GM18499 (cell line): ENCODE measurements at regions not wholly inside any gene's neighbourhood (a gene's known extent, or its start where the extent isn't known, plus 50 kb on each side); places are given as distances from the start of the nearest gene placed in this dataset.

Experiments
- ATAC-seq: cut with Tn5 transposase; IDR thresholded peaks from one replicate; pipeline ENCODE4 v1.9.1; 2021; ENCODE audit warnings: moderate number of reproducible peaks; ENCODE audit not compliant: insufficient read depth, unreplicated experiment

DNA sequence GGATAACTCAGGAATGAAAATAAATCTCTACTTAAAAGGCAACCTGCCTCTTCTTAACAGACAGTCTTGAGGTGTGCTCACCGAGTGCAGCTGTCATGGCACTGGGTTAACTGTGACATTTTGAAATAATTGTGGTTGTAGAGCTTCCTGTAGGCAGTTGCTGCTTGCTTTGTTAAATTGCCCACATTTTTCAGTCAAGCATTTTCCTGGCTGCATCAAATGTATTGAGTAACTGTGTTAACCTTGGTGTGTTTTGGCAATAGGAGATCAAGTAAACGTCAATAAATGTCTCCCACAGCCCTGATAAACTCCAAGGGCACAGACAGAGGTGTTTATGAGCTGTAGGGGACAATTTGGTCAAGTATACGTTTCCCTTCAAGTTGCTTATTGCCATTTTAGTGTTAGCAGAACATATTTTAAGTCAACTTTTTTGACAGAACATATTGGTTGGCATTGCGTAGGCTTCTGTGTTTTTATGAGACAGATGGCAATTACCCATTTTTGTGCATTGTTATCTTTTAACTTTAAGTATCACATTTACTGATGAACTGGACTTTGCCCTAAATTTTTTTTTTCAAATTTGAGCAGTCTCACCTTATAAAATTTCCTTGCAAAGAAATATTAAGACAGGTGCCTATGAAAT lies 527.4 kb downstream of the C4orf33 start:
- no peak for ATAC-seq

- ATAC-seq = peak; percentile 61
These were observed 545.2 kb downstream of the C4orf33 start for GRCh38 chr4:129641179-129641578.

GRCh38 chr4:129645461-129645860 lies 549.5 kb downstream of the C4orf33 start:
- no peak for ATAC-seq

DNA sequence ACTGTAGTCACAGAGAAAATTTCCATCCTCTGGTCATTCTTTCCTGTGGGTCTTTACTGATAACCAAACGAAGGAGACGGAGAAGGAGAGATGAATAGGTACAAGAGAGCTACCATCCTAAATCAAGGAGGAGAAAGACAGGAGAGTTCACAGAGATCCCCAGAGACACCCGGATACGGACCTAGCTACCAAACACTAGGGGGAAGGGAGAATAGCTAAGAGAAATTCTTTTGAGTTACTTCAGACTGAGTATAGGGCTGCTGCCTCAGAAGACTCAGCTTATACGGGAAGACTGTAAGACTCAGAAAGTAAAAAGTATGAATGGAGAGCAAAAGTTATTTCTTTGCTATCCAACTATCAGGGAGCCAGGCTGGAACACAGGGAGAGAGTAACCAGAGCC lies 572.1 kb downstream of the C4orf33 start:
- no peak for ATAC-seq

DNA sequence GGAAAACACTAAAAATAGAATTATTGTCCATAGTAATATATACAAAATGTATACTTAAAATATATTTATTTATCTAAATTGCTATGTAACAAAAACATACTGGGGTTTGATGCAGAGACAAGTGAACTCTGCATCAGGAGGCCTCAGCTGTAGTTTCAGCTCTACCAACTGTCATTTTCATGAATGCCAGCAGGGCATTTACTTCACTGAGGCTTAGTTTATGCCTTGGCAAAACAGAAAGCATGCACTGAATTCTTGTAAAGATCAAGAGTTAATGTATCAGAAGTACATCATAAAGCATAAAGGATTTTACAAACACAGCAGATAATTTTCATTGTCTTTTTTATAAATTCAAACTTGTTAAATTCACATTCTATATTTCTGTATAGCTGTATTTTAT lies 577.0 kb downstream of the C4orf33 start:
- no peak for ATAC-seq

DNA sequence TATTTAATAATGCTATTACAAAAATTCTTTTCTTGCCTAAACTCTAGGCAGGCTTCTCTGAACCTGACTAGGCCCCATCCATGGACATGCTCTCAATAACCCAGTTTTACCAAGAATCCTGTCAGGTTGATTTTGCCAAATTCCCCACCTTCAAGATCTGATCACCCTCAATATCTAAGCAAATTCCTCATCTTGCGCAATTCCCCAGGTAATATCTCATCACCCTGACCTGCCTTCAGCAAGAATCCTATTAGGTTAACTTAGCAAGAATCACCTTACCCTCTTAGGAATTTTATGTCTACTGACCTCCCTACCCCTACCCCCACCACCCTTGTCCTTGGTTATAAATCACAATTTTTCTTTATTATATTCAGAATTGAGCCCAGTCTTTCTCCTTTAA lies 579.1 kb downstream of the C4orf33 start:
- no peak for ATAC-seq

DNA sequence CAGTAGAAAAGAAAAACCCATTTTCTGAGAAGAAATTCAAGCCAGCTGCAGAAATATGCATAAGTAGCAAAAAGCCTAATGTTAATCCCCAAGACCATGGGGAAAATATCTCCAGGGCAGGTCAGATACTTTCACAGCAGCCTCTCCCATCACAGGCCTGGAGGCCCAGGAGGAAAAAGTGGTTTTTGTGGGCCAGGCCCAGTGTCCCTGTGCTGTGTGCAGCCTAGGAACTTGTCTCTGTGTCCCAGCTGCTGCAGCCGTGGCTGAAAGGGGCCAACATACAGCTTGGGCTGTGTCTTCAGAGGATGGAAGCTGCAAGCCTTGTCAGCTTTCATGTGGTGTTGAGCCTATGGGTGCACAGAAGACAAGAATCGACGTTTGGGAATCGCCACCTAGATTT lies 581.0 kb downstream of the C4orf33 start:
- no peak for ATAC-seq

DNA sequence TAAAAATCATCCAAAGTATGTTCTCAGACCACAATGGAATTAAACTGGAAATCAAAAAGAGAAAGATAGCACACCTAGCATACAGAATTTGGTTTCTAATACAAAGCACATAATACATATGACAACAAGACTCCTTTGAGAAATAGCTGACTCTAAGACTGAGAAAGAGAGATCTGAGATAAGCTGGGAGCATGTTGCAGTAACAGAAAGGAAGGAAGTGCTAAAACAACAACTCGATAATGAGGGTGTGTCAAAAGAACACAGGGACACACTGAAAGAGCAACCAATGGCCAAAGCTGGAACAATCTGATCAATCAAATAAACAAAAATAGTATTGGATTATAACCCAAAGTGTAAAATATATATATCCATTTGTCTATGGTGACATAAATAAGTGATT lies 586.6 kb downstream of the C4orf33 start:
- no peak for ATAC-seq

DNA sequence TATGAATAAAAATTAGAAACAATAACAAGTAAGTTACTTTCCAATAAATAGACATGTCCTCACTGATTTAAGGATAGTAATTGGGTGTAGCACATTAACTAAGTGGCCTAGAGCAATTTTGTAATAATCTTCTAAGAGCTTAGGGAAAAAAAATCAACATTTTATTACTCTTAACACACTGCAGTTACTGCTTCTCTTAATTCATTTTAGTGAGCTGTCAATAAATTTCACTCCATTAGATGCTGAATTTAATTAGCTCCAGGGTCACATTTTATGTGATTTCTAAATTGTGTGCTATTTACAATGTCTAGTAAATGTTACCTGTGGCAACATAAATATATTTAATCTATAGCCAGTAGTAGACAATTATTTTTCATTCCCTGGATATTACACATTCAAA lies 612.0 kb downstream of the C4orf33 start:
- no peak for ATAC-seq

DNA sequence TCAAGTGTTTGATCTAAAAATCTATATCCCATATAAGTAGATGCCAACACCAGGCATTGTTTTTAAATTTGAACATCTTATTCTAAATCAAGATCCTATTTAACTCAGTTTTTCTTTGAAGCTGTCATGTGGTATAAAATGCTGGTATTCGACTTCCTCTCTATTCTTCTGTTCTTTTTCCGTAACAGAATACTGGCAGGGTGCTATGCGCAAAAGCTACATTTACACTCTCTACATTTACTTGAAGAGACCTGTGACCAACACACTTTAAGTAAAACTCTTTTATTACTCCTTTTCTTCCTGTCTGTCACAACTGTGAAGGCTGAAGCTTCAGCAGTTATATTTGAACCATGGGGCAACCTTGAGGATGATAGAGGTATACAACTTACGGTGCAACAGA lies 612.8 kb downstream of the C4orf33 start:
- ATAC-seq = no peak

GRCh38 chr4:129738175-129738574 lies 642.2 kb downstream of the C4orf33 start:
- ATAC-seq = peak; percentile 51

DNA sequence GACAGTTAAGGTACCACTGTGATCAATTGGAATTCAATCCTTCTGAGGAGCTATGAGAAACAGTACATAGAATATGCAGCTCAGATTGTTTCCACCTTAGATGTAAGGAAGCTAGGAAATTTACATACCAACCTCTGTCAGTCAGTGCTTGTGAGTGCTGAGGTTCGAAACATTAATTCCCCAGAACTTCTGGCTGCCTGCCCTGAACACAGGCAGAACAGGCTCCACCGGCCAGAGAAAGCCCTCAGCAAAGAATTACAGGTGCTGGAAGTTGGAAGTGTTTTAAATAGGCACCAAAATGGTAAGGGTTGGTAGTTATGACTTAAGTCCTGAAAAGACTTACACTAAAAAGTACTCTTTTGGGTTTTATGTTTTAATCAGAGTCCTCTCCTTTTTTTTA lies 651.8 kb downstream of the C4orf33 start:
- ATAC-seq = no peak

DNA sequence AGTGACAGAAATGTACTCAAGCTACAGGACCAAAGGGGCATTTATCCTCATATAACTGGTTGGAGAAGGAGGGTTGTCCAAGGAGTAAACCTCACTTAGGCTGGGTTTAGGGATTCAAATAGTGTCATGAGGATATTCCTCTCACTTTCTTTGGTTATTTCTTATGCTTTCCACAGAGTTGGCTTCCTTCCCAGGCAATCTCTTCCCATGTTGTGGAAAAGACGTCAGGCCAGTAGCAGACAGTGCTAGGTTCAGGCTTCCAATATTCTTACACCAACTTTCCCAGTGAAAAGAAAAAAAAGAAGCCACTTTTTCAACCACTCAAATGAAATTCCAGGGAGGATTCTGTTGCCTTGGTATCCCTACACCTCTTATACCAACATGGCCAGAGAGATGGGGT lies 653.0 kb downstream of the C4orf33 start:
- ATAC-seq = no peak

GRCh38 chr4:129751646-129752045 lies 655.7 kb downstream of the C4orf33 start:
- ATAC-seq = no peak

DNA sequence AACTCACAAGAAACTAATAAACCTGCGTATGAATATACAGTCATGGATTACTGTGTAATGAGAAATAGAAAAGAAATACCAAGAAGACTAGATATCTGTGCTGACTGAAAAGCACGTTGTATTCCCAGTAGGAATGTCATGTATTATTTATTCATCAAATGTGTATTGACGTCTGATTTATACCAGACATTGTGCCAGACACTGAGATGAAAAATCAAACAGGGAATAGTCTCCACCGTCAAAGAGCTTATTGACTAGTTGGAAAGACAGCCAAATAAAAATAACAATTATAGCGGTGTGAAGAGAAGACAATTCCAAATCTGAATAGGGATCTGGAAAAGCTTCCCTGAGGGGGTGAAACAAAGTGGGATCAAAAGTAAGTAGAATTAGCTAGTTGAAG lies 687.6 kb downstream of the C4orf33 start:
- no peak for ATAC-seq

- ATAC-seq = no peak
These were observed 692.5 kb downstream of the C4orf33 start for GRCh38 chr4:129788486-129788885.

DNA sequence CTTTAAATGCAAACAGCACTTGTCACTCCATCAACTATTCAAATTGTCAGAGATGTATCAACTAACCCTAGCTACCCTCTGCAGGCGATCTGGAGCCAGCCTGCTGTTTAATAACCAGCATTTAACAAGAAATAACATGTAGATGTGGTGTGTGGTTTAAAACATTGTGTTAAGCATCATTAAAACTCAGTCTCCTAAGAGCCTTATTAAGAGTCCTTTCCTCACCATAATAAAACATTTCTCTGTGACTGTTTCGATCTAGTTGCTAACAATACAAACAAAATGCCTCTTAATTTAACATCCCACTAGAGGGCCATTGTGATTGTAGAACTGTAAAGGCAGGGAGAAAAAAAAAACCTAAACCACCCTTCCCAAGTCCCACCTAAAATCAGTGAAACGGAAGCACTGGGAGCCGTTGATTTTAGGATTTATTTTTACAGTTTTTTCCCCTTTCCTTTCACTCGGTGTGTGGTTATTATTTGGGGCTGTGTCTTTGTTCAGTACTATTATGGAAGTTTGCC lies 708.6 kb downstream of the C4orf33 start:
- ATAC-seq = no peak

GRCh38 chr4:129806986-129807385 lies 711.0 kb downstream of the C4orf33 start:
- no peak for ATAC-seq

DNA sequence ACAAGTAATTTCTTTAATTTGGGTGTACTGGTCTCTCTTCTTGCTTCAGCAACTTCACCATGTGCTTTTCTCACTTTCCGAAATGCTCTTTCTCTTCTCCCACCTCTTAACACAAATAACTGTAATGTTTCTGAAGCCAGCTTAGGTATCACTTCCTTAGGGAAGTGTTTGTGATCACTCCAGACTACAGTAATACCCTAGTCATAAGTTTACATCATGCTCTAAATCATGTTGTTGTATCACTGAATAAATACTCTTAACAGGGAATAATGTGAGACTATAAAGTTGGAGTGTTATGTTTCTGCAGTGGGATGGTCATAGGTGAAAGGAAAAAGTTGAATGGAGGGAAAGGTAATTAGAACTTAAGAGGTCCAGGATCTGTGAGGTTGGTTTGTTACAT lies 712.3 kb downstream of the C4orf33 start:
- no peak for ATAC-seq

DNA sequence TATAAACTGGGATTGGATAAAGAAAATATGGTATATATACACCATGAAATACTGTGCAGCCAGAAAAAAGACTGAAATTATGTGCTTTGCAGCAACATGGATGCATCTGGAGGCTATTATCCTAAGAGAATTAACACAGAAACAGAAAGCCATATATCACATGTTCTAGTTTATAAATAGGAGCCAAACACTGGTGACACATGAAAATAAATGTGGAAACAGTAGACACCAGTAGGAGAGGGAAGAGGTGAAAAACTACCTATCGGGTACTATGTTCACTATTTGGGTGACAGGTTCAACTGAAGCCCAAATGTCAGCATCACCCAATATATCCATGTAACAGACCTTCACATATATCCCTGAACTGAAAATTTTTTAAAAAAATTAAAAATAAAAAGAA lies 725.1 kb downstream of the C4orf33 start:
- ATAC-seq = no peak

DNA sequence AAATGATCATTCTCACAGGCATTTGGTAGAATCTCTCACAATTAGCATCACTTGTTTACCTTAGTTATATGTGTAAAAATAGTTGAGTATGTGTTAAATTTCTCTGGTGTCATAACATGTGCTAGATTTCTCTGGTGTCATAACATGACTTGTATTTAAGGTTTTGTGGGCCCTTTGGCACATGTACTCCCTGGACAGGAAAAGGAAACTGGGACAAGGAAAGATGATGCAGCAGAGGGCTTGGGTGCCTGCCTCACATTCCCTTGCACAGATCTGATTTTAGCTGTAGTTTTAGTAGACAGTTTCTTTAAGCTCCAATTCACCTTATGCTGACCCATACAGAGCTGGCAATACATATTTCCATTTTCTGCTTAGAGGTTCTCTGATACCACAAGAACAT lies 726.0 kb downstream of the C4orf33 start:
- no peak for ATAC-seq

DNA sequence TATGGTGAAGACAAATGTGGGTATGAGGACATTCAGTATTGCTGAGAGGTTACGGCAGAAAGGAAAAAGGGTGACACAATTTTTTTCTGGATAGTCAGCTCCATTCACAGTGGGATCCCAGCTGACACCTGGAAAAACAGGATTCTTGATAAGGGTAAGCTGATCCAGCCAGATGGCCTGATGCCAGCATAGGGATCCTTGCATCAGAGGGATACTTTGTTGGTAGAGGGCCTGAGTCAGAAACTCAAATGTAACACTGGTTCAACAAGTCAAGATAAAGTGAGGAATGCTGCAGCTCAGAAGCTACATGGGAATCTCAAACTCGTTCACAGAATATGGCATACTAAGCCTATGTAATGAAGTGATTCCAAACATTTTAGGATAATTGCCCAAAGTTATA lies 726.7 kb downstream of the C4orf33 start:
- ATAC-seq = no peak

DNA sequence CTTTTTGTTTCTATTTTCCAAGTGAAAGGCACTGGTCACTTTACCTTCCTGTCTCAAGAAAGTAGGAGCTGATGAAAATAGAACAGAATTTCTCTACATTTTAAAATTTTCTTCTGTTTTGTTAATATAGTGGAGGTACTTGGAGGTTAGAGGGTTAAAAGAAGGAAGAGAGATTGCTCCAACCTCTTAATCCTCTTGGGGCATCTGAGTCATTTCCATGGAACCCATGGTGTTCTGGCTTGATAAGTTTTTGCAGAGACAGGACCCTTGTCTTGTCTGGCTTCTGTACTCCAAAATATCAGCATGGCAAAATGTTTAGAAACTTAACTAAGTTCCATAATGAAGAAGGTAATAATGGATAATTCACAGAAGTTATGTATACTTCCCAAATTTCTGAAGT lies 727.2 kb downstream of the C4orf33 start:
- no peak for ATAC-seq
